Body of pancreas (tissue), 4 donors: ENCODE measurements at regions not wholly inside any gene's neighbourhood (a gene's known extent, or its start where the extent isn't known, plus 50 kb on each side); places are given as distances from the start of the nearest gene placed in this dataset.
A peak's percentile ranks its signal among the peaks of the same experiment; 100 is the strongest.

Experiments used
- ATAC-seq: fragments of 150-250 bp; one replicate; pipeline ENCODE4 v1.9.1; 2016
- DNase-seq, 4 donors: peaks; one replicate each; pipeline ENCODE4 v3.0.0-alpha.2; 2019
- H3K27ac ChIP-seq, 4 donors: fragments of 200-600 bp; sonication (generic); 1 replicate in 3 of 4; 2 replicates in 1 of 4; pipeline versions ENCODE4 v1.5.1 to v1.6.1; 2016 to 2019; ENCODE audit warnings: mild to moderate bottlenecking in 1 of 4, mixed read lengths in 1 of 4, moderate library complexity in 1 of 4
- H3K27me3 ChIP-seq, 2 donors: fragments of 200-600 bp; sonication (generic); one replicate each; pipeline ENCODE4 v1.6.0; 2016; ENCODE audit warnings: mild to moderate bottlenecking in 1 of 2
- H3K36me3 ChIP-seq, 2 donors: fragments of 200-600 bp; sonication (generic); replicated peaks in 1 of 2; 2 replicates each; pipeline ENCODE4 v1.5.1; 2016; ENCODE audit warnings: low read depth in 2 of 2; ENCODE audit not compliant: insufficient read depth in 1 of 2
- H3K4me1 ChIP-seq: fragments of 200-600 bp; sonication (generic); one replicate; pipeline ENCODE4 v1.6.0; 2016
- H3K4me3 ChIP-seq, 2 donors: fragments of 200-600 bp; sonication (generic); 1 replicate in 1 of 2; 2 replicates in 1 of 2; pipeline ENCODE4 v1.5.1; 2016 to 2019
- H3K9me3 ChIP-seq, 3 donors: fragments of 200-600 bp; sonication (generic); 1 replicate in 2 of 3; 2 replicates in 1 of 3; pipeline ENCODE4 v1.5.1; 2016
- POLR2A ChIP-seq, 3 donors: fragments of 450-650 bp; IDR thresholded peaks; one replicate each; pipeline ENCODE4 v1.6.1; 2016; ENCODE audit warnings: antibody characterized with exemption in 3 of 3, mild to moderate bottlenecking in 2 of 3
- WGBS, 2 donors: methylation state at CpG; one replicate each; pipeline ENCODE4 v1.1.5; 2017; 5-methylcytosine and 5-hydroxymethylcytosine counted together
- intact Hi-C: fragments of 100-400 bp; cut with DNase I; formaldehyde crosslinking; loops from one replicate; pipeline ENCODE4 v1.15.1; 2023
- TF ChIP-seq, protein P1 (sequence below), 7 experiments: fragments of 450-650 bp in 4 of 7; fragments of 200-600 bp in 3 of 7; sonication (generic) in 3 of 7; IDR thresholded peaks; one replicate each; pipeline ENCODE4 v1.5.1; 2016 to 2019; ENCODE audit warnings: antibody characterized with exemption in 7 of 7

DNA sequence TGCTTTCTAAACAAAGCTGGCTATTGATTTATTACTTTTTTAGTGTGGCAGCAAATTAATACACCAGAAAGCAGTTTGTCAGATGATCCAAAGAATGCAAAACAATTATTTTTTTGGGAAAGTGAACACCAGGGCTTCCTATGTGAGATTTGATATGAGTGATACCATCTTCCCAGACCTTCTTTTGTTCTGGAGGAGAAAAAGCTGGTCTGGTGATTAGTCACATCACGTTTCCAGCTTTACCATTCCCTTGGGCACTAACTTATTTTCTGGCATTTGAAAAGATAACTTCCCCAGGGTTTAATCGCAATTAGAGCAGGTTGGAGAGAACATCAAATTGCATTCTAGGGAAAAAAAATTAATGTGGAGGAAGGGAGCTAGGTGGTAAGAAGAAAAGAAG lies 182.9 kb upstream of the TANK start:
- TF ChIP-seq POLR2A (IDR thresholded peaks at IDR 0.05), result no peak
- TF ChIP-seq, protein P1, sequence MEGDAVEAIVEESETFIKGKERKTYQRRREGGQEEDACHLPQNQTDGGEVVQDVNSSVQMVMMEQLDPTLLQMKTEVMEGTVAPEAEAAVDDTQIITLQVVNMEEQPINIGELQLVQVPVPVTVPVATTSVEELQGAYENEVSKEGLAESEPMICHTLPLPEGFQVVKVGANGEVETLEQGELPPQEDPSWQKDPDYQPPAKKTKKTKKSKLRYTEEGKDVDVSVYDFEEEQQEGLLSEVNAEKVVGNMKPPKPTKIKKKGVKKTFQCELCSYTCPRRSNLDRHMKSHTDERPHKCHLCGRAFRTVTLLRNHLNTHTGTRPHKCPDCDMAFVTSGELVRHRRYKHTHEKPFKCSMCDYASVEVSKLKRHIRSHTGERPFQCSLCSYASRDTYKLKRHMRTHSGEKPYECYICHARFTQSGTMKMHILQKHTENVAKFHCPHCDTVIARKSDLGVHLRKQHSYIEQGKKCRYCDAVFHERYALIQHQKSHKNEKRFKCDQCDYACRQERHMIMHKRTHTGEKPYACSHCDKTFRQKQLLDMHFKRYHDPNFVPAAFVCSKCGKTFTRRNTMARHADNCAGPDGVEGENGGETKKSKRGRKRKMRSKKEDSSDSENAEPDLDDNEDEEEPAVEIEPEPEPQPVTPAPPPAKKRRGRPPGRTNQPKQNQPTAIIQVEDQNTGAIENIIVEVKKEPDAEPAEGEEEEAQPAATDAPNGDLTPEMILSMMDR (IDR thresholded peaks at IDR 0.05), result no peak
- ATAC-seq, result no peak
- Histone ChIP-seq H3K4me1 (no peaks in the 10 kb centered on the region), H3K4me3 (no peak overlapping the region), H3K27me3 (no peaks in the 10 kb centered on the region), H3K9me3 (no peaks in the 10 kb centered on the region), H3K36me3 (no peaks in the 10 kb centered on the region), H3K27ac (no peak overlapping the region)
- 30 to 38% methylated on average over 2 of the region's 2 CpGs for WGBS, 2 donors
- no peak for DNase-seq
- intact Hi-C loops, result loop anchor here (10.0 kb wide), 1 partner anchor 643 kb away; no protein-coding TSS in a partner anchor

- Histone ChIP-seq H3K4me1 (no peaks in the 10 kb centered on the region), H3K27ac (no peak overlapping the region), H3K36me3 (no peaks in the 10 kb centered on the region), H3K9me3 (no peaks in the 10 kb centered on the region), H3K27me3 (no peaks in the 10 kb centered on the region), H3K4me3 (no peak overlapping the region)
- DNase-seq (no peak), ATAC-seq (no peak)
- TF ChIP-seq POLR2A (IDR thresholded peaks at IDR 0.05), result no peak
- TF ChIP-seq, protein P1 (IDR thresholded peaks at IDR 0.05), result no peak
- WGBS, 2 donors, result 84 to 88% methylated on average over 2 of the region's 2 CpGs
- intact Hi-C loops, result loop anchor here (10.0 kb wide), 1 partner anchor 643 kb away; no protein-coding TSS in a partner anchor
Measured at GRCh38 chr2:160977854-160978253, 182.4 kb upstream of the TANK start.

DNA sequence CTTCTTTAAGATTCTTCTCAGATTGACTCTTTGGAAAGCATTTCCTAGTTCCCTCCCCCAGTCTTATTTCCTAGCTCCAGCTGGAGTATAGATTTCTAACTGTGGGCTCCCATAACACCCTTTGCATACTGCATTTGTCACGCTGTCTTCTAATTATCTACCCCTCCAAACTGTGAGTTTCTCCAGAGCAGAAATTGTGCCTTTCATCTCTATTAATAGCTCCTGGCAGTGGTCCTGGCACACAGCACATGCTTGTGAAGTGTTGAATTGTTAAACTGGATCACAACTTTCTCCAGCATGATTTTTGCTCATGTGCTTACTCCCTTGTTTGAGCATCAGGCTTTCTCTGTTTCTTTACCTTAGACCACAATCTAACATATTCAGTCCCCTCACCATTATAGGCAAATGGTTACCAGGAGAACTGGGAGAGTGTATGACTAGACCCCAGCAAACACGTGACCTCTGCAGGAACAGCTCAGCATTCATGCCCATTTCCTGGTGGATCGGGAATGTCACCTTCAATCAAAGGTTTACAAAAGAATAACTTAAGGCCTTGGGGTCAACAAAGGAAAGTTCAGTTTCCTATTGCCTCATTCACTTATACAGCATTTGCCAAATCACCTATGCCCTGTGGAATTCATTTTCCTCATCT lies 175.7 kb upstream of the TANK start:
- Histone ChIP-seq H3K4me1 (no peaks in the 10 kb centered on the region), H3K36me3 (no peaks in the 10 kb centered on the region), H3K9me3 (no peaks in the 10 kb centered on the region), H3K27me3 (no peaks in the 10 kb centered on the region), H3K4me3 (no peak overlapping the region), H3K27ac (no peak overlapping the region)
- 56 to 57% methylated on average over 3 of the region's 3 CpGs for WGBS, 2 donors
- intact Hi-C loops, result no loop called here
- DNase-seq (peak in 1 of 4 donors; percentile 14), ATAC-seq (no peak)
- no peak for TF ChIP-seq POLR2A (IDR thresholded peaks at IDR 0.05)
- TF ChIP-seq, protein P1 (IDR thresholded peaks at IDR 0.05), result no peak

GRCh38 chr2:160989778-160990177 lies 170.4 kb upstream of the TANK start:
- Histone ChIP-seq H3K9me3 (no peaks in the 10 kb centered on the region), H3K36me3 (no peaks in the 10 kb centered on the region), H3K27ac (no peak overlapping the region), H3K27me3 (no peaks in the 10 kb centered on the region), H3K4me1 (peaks cover 14% of the 10 kb centered on the region), H3K4me3 (no peak overlapping the region)
- ATAC-seq (no peak), DNase-seq (no peak)
- intact Hi-C loops, result no loop called here
- 79 to 80% methylated on average over 1 of the region's 1 CpG for WGBS, 2 donors
- TF ChIP-seq, protein P1 (IDR thresholded peaks at IDR 0.05), result no peak
- no peak for TF ChIP-seq POLR2A (IDR thresholded peaks at IDR 0.05)

- no peaks in the 10 kb centered on the region for H3K27me3 ChIP-seq
- DNase-seq (peak; percentile 68 to 88 (median 78)), ATAC-seq (peak; percentile 92)
- 22 to 31% methylated on average over 7 of the region's 7 CpGs for WGBS, 2 donors
- no peak overlapping the region for H3K4me3 ChIP-seq
- H3K4me1 ChIP-seq, result peaks cover 14% of the 10 kb centered on the region
- intact Hi-C loops, result no loop called here
- H3K36me3 ChIP-seq, result no peaks in the 10 kb centered on the region
- peak overlapping the region; percentile 42 to 80 (median 70) for H3K27ac ChIP-seq
- peak in 2 of 3 donors; percentile 28 to 39 for TF ChIP-seq POLR2A (IDR thresholded peaks at IDR 0.05)
- TF ChIP-seq, protein P1 (IDR thresholded peaks at IDR 0.05), result no peak
- no peaks in the 10 kb centered on the region for H3K9me3 ChIP-seq
Measured at GRCh38 chr2:160993654-160994061, 166.6 kb upstream of the TANK start.
